ENCODE measurements at regions not wholly inside any gene's neighbourhood (a gene's known extent, or its start where the extent isn't known, plus 50 kb on each side); places are given as distances from the start of the nearest gene placed in this dataset.
"Not testable (repeated sequence)": the region's sequence is repeated elsewhere in the genome, so short reads cannot be mapped to it uniquely, and the experiment has no call there.

- TF ChIP-seq EZH2 (IDR thresholded peaks at IDR 0.05); POLR2AphosphoS5 (IDR thresholded peaks at IDR 0.05; ENCODE audit: borderline replicate concordance, low read depth, low read length); FOXP2 (optimal IDR thresholded peaks at IDR 0.05; ENCODE audit: control extremely low read depth, extremely low read length, insufficient read depth): not testable (repeated sequence)
These were observed 78.4 kb downstream of the TMEM121 start for GRCh38 chr14:105604531-105605463.

All from SK-N-MC (cell line).